Activated CD4-positive, CD25-positive, alpha-beta regulatory T cell treated with anti-CD3 and anti-CD28 coated beads, Interleukin-2, amount 50 U/mL, for 16 hours (primary cell): ENCODE measurements at regions not wholly inside any gene's neighbourhood (a gene's known extent, or its start where the extent isn't known, plus 50 kb on each side); places are given as distances from the start of the nearest gene placed in this dataset.

ENCODE experiments used
- DNase-seq: peaks from one replicate; pipeline ENCODE4 v3.0.0-alpha.2; 2020; ENCODE audit warnings: low read depth, low spot score

- no peak for DNase-seq
Observed at GRCh38 chr12:92000597-92000996, 145.0 kb downstream of the BTG1 start.

GRCh38 chr12:91999823-92000222, 145.8 kb downstream of the BTG1 start:
- no peak for DNase-seq

GRCh38 chr12:91998316-91998715, 147.3 kb downstream of the BTG1 start:
- DNase-seq, result no peak

GRCh38 chr12:91994208-91994797, 151.3 kb downstream of the BTG1 start:
- no peak for DNase-seq

GRCh38 chr12:91993287-91994017, 152.2 kb downstream of the BTG1 start:
- DNase-seq, result no peak

- no peak for DNase-seq
Observed at GRCh38 chr12:91991399-91992187, 154.1 kb downstream of the BTG1 start.

- DNase-seq, result no peak
Observed at GRCh38 chr12:91990525-91990924, 155.1 kb downstream of the BTG1 start.

- no peak for DNase-seq
Observed at GRCh38 chr12:91989143-91989542, 156.5 kb downstream of the BTG1 start.

GRCh38 chr12:91988086-91988923, 157.3 kb downstream of the BTG1 start:
- DNase-seq, result no peak

GRCh38 chr12:91986084-91986483, 159.6 kb downstream of the BTG1 start:
- DNase-seq, result no peak

- no peak for DNase-seq
Observed at GRCh38 chr12:91985002-91985787, 160.5 kb downstream of the BTG1 start.

GRCh38 chr12:91984556-91984955, 161.1 kb downstream of the BTG1 start:
- no peak for DNase-seq

GRCh38 chr12:91983935-91984334, 161.7 kb downstream of the BTG1 start:
- no peak for DNase-seq

GRCh38 chr12:91982946-91983345, 162.7 kb downstream of the BTG1 start:
- DNase-seq, result no peak

- DNase-seq, result no peak
Observed at GRCh38 chr12:91980389-91980821, 165.2 kb downstream of the BTG1 start.

GRCh38 chr12:91978143-91978542, 167.5 kb downstream of the BTG1 start:
- DNase-seq, result no peak

- DNase-seq, result no peak
Observed at GRCh38 chr12:91975891-91976290, 169.8 kb downstream of the BTG1 start.

- DNase-seq, result no peak
Observed at GRCh38 chr12:91974541-91975085, 171.0 kb downstream of the BTG1 start.

- DNase-seq, result no peak
Observed at GRCh38 chr12:91973813-91974212, 171.8 kb downstream of the BTG1 start.

- no peak for DNase-seq
Observed at GRCh38 chr12:91972896-91973295, 172.8 kb downstream of the BTG1 start.

- DNase-seq, result no peak
Observed at GRCh38 chr12:91968777-91969171, 176.9 kb downstream of the BTG1 start.
